NCI-H345 (cell line): ENCODE measurements at regions not wholly inside any gene's neighbourhood (a gene's known extent, or its start where the extent isn't known, plus 50 kb on each side); places are given as distances from the start of the nearest gene placed in this dataset.
"Not testable (repeated sequence)": the region's sequence is repeated elsewhere in the genome, so short reads cannot be mapped to it uniquely, and the experiment has no call there.

Experiments used
- DNase-seq: peaks from one replicate; lab custom pipeline; 2025; lab: John Stamatoyannopoulos, UW

DNA sequence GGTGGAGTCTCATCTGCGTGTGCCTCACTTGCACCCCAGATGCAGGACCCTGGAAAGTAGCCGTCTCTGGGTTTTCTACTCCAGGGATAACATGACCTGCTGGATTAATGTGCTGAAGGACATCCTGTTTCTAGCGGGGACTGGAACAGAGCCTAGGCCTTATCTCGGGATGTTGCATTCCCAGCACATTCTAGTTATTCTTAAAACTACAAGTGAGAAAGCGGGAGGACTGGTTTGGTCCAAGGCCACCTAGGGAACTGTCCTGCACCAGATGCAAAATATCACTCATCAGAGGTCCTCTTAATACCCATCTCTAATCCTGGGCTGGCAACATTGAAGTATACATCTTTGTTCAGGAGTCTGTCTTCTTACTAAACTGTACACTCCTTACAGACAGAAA is 179.9 kb downstream of the ZC3H11B start:
- DNase-seq = no peak

DNA sequence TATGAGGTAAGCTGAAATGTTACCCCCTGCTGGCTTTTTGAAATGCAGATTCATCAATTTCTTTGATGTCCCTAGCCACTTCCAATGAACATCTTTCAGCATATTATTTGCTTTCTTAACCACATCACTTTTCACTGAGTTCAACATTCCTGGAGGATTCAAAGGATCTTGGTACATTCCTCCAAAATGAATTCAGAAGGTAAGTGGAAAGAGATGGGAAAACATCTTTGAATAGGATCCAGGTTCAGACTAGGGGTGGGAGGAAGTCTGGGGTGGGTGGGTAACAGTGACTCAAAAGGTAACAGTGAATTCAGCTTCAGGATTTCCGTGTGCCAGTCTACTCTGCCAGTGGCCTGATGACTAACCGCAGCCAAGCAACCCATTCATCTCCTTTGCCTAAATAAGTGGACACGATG is 180.7 kb downstream of the ZC3H11B start:
- no peak for DNase-seq

DNA sequence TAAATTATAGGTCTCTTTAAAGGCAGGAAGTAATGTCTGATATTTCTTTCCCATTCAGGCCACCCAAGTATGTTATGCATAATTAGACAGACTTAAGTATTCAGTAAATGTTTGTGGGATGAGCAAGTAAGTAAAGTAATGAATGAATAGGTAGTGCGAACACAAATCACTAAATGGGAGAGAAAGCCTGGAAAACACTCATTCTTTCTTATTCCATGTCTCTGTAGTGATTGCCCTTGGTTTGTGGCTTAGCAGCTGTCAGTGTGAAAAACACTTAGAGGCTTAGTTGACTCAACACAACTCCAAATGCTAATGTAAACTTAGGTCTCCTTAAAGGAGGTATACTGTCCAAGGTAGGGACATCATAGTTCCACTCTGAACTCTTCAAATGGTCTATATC is 182.5 kb downstream of the ZC3H11B start:
- no peak for DNase-seq

DNA sequence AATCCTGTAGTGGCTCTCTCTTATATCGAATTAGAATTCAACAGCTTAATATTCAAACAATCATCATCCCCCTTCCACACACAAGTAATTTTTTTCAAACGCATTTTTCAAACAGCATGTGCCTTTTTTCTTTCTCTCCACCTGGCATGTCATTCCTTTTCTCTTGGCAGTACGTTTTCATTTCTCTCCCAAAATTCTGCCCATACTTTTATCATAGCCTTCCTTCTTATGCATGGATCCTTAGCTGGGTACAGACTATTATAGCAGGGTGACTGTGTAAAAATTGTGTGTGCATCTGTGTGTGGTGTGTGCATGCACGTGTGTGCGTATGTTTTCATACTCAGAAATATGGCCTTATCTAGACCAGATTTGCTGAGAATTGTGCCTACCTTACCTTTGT is 184.3 kb downstream of the ZC3H11B start:
- no peak for DNase-seq

DNA sequence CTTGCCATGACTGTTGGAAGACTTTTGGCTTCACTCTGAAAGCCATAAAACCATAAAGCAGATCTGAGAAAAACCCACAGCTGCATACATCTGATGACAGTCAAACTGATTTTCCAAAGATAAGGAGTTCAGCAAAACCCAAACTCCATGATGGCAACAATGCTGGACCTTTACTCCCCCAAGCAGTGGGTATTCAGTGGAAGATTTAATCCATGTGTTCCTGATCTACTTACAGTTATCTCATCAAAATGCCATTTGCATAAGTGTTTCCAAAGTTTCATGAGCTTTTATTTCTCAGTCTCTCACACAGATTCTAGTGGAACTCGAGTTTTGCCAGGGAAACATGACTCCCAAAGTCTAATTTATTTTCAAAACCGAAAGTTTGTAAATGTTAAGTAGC is 184.9 kb downstream of the ZC3H11B start:
- no peak for DNase-seq

DNA sequence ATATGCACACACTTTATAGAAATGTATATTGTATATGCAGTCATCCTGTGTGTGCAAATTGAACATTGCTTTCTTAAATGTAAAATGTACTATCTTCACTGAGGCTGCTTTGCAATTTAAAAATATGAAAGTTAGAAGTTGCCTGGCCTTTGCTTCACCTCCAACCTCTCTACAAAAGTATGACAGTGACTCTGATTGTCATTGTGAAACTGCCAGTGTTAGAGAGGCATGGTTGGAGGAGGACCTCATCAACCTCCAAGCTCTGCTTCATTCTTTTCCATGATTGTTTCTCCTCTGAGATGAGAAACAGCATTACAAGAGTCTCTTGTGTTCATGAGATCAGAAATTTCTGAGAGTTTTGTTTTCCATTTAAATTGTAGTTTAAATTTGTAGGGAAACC is 185.5 kb downstream of the ZC3H11B start:
- DNase-seq = no peak

DNA sequence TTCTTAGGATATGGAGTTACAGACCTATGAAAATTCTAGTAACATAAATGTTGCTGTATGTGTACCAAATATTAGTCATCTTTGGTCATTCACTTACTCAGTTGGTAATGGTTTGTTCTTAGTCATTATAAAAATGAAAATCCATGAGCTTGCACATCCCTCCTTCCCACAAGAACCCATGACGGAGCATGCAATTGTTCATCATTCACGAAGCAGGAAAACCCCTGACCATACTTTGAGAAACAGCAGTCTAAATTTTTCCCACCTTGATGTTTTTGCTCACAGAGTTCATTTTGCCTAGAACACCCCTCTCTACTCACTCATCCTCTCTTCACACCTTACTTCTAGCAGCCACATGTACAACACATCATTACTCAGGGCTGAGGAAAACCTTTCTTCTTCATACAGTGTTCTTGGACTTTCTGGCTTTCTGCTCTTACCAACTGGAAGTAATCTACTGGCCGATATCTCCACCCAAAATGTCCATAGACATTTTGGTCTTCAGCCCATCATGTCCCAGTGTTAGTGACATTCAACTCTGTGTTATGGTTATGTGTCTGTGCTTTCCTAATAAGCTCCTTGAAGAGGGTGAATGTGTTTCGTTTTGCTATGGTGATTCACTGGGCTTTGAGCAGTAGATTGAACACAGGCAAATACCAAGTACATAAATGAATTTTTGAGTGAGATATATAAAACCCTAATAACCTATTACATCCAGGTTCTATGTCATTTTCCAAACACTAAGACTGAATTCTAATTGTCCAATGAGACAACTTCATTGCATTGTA is 189.9 kb downstream of the ZC3H11B start:
- no peak for DNase-seq

DNA sequence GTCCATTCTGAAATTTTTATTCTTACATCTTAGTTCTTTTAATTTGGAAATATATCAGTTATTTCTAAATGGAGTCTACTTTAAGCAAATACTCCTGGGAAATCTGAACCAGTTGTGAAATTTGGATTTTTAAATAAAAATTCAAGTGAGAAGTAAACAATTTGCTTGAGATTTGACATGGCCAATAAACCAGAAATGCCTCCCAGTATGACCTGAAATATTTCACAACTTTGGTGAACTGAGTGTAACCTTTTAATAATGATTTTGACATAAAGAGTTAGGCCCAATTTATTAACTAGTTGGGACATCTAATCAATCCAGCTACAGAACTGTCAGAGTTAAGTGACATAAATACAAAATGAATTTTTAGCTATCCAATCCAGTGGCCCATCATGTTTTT is 192.0 kb downstream of the ZC3H11B start:
- no peak for DNase-seq

DNA sequence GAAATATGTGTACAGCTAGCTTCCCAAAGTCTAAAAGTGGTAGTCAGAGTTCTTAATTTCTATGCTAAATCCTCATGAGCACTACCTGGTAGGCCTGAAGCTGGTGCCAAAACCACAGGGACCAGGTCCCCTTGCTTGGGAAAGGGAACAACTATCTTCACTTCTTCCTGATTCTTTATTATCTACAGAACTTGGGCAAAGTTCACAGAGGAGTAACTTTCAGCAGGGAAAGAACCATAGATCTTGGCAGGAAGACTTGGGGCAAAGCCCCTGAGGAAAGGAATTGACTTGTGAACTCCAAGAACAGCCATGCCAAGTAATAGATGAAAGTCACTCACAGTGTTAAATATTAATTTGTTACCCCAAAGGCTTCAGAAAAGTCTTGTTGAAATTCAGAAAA is 193.0 kb downstream of the ZC3H11B start:
- DNase-seq = no peak

DNA sequence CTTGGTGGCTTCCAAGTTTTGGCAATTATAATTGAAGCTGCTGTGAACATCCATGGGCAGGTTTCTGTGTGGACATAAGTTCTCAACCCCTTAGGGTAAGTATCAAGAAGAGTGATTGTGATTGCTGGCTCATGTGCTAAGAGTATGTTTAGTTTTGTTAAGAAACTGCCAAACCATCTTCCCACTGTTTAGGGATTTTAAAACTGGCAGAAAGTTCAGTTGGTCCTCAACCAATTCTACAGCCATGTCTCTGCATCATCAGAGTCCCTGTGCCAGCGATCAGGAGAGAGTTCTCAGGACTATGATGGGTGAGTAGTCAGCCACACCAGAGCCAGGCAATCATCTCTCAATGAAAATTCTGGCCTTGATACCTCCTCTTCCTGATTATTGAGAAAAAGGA is 193.8 kb downstream of the ZC3H11B start:
- no peak for DNase-seq

DNA sequence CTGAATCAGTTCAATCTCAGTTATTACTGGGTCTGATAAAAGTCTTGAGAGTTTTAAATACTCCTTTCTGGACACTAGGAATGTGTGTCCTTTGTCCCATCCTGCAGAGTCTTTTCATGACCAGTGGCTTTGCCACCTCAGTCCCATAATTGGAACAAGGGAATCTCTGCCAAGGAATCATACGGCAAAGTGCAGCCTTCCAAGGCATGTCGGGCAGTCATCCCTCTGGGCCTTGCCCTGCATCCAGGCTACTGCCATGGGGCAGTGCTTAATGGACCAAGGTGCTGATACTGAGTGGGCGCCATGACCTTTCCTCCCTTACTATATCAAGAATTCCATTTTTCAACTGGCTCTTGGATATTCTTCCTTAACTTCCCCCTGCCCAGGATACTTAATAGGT is 195.3 kb downstream of the ZC3H11B start:
- no peak for DNase-seq

DNA sequence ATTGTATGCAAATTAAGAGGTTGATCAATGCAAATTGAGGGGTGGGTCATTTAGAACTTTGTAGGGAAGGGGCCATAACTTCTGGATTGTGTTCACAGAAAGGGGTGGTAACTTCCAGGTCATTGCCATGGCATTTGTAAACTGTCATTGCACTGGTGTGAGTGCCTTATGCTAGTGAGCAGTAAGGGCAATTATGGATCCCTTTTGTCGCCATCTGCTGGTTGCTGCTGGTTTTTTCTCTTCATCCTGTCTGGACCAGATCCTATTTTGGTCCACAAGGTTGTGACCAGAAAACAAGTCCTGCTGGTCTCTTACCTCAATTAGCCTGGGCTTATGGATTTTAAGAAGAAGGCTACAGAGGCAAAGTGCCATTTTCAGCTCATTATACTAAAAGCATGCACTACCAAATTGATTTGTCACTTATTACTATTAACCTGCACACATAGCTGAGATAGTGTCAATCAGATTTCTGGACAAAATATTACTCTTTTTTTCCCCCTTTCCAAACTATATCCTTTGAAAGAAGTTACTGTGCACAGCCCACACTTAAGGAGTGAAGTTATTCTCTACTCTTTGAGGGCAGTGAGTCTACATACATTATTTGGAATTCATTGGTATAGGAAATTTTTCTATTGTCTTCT is 196.2 kb downstream of the ZC3H11B start:
- peak; percentile 51 for DNase-seq

DNA sequence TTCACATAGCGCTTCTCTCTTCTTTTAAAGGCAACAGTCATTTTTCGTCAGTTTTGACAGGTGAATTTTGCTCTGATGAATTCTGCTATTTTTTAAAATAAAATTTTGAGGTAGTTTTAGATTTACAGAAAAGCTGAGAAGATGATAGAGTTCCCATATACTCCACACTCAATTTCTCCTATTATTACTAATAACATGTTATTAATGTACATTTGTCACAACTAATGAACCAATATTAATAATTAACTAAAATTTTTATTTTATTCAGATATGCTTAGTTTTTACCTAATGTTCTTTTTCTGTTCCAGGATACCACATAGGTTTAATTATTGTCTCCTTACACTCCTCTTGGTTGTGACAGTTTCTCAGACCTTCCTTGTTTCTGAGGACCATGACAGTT is 197.0 kb downstream of the ZC3H11B start:
- no peak for DNase-seq

DNA sequence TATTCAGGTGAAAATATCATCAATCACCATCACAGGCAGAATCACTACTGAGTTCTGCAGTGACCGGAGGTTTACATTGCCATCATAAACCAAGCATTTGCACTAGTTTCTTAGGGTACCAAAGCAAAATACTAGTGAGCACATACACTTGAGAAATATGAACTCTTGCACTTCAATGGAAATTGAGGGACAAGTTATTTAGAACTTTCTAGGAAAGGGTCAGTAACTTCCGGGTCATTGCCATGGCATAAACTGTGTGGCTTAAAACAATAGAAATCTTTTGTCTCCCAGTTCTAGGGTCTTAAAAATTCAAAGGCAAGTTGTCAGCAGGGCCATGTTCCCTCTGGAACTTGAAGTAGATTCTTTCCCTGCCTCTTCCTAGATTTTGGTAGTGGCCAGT is 197.5 kb downstream of the ZC3H11B start:
- DNase-seq = no peak

DNA sequence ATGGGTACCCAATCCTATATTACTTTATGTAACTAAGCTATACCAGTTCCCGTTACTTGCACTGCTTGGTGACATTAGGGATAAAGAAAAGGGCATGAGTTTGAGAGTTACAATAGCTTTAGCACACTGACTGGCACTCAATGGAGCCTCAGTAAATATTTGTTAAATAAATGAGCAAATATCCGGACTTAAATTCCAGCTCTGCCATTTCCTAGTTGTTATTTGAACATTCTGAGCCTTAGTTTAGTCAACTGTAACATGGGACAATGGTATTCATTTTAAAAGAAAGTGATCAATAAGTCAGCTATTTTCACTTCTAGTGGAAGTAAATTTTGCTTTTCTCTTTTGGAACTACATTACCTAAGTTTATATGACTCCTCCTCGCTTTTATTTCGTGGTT is 198.7 kb downstream of the ZC3H11B start:
- no peak for DNase-seq

DNA sequence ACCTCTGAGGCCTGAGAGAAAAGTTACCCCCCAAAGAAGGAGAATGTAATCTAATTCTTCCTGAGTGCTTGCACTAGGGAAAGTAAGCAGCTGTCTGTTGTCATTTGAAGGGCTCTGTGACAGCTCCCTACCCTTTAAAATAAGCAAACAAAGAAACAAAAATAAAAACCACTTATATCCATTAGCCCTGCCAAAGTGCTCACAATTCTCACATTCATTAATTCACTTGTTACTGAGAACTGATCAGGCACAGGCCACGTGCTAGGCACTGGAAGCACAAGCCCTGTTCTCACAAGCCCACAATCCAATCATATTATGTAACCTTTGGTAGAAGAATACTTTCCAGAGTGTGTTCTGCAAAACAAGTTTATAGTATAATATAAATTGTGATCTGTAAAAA is 199.4 kb downstream of the ZC3H11B start:
- DNase-seq = peak; percentile 46

DNA sequence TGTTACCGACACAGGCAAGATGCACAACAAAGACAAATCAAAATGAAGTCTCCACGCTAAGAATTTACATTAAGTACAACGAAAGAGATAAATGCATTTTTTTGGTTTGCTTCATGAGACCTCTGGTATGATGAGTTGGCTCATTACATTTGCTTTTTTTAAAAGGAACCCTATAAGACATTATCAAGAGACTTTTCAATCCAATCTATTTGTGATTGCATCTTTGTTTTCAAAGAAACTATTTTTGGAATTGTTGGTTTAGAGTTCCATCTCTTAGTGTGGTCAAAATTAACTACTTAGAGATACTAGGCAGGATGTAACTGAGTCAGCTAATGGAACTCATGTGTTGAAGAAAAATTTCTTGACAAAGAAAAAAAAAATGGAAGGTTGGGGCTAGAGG is 200.1 kb downstream of the ZC3H11B start:
- no peak for DNase-seq

DNA sequence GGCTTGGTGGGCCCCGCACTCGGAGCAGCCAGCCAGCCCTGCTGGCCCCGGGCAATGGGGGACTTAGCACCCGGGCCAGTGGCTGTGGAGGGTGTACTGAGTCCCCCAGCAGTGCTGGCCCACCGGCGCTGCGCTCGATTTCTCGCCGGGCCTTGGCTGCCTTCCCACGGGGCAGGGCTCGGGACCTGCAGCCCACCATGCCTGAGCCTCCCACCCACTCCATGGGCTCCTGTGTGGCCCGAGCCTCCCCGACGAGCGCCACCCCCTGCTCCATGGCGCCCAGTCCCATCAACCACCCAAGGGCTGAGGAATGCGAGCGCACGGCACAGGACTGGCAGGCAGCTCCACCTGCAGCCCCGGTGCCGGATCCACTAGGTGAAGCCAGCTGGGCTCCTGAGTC is 202.2 kb downstream of the ZC3H11B start:
- not testable (repeated sequence) for DNase-seq

DNA sequence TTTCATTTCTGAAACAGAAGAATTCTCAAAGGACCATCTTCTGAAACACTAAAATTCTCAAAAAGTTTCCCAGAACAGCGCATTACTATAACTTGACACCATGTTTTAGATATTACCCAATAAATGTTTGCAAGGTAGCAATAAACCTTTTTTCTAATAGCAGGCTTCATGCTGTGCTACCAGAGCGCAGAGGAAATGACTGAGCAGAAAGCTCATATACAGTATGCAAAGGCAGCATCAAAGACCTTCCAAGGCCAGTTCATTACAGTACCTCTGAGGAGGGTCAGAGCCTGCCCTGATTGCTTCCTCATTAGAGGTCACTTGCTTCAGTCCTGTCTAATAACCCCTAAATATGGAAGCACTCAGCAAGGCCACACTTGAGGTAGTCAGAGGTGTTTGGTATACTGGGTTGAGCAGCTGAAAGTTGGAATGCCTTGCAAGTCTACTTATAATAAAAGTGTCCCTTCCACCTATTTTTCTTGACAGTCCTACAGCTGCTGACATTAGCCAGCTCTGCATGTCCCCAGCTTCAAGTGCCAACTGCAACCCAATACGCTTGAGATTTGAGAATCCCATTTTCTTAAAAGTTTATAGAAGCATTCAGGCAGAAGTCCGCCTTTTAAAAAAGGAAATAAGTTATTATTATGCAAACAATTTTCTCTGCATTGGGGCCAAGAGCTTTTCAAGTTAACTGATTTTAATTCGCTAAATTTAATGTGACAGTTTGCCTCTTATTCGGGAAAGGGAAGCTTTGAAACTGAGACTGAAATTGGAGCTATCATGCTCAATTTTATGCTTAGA is 207.2 kb downstream of the ZC3H11B start:
- no peak for DNase-seq

DNA sequence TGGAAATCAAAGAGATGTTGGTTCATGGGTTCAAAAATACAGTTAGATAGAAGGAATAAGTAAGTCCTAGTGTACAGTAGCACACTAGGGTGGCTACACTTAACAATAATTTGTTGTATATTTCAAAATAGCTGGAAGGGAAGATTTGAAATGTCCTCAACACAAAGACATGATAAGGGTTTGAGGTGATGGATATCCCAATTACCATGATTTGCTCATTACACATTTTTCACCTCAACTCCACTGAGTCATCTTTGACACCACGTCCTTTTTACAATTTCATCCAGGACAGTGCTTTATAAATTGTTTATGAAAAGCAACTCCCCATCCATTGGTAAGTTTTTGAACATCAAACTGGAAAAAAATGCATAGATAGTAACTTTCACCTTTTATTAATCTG is 208.3 kb downstream of the ZC3H11B start:
- DNase-seq = no peak

DNA sequence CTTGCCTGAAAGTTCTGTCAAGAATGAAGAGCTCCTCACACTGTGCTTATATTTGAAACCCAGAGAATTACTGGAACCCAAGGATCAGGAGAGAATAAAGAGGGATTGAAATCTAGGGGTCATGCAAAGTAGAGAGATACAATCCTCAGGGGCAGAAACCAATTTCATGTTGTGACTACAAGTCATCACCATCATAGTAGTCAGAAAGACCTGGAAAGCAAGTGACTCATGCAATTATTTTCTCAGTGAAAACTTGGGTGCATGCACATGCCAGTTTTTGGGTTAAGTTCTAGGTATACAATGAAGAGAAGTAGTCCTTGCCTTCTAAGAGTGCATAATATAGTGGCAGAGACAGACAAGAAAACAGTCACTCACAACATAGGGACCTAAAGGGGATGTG is 210.0 kb downstream of the ZC3H11B start:
- DNase-seq = no peak

DNA sequence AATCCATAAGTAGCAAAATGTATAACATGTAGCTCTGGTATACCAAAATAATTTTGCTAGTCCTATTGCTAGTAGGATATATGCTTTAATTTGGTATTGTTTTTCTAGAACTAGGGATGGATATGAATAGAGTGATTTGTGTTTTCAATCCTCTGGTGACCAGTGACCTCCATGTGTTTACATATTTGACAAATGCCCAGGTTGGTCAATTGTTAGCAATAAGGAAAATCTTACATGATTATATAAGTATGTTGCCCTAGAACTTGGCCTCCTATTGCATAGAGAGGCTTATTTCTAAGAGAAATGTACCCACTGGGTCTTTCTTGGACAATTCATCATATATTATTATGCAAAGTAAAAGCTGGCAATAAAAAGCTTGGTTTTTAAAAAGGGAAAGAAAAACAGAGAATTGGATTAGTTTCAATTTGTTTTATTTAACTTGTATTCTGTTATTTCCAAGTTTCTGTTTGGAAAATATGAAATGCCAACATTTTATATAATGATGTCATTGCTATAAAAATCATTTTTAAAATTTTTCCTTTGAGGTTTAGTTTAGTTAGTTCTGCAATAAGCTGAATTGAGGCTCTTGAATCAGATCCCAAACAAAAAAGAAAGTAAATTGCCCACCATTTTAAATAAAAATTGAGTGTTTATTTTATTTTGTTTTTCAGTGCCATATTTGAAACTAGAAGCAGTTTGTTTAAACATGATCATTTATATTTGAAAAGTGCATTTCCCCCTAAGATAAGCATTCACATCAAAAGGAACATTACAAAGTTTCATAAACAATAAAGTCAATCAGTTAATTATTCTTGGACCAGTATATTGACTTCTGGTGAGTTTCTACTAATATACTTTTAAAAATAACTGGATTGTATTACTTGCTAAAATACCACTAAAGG is 210.9 kb downstream of the ZC3H11B start:
- no peak for DNase-seq
